GM23248 (cell line): ENCODE measurements at regions not wholly inside any gene's neighbourhood (a gene's known extent, or its start where the extent isn't known, plus 50 kb on each side); places are given as distances from the start of the nearest gene placed in this dataset.
"Not testable (repeated sequence)": the region's sequence is repeated elsewhere in the genome, so short reads cannot be mapped to it uniquely, and the experiment has no call there.

Experiments
- DNase-seq: peaks from one replicate; pipeline ENCODE4 v3.0.0-alpha.2; 2015
- H2AFZ ChIP-seq: fragments of 200-600 bp; sonication (generic); 2 replicates; pipeline ENCODE4 v1.6.1; 2016; ENCODE audit warnings: antibody characterized with exemption
- H3F3A ChIP-seq: fragments of 200-600 bp; sonication (generic); 2 replicates; pipeline ENCODE4 v1.6.1; 2016; ENCODE audit warnings: mild to moderate bottlenecking, antibody characterized with exemption, mixed run types; ENCODE audit not compliant: insufficient read depth
- H3K27ac ChIP-seq: fragments of 200-600 bp; sonication (generic); 2 replicates; pipeline ENCODE4 v1.5.1; 2016; ENCODE audit warnings: mild to moderate bottlenecking
- H3K27me3 ChIP-seq: fragments of 200-600 bp; sonication (generic); replicated peaks from 2 replicates; pipeline ENCODE4 v1.6.1; 2016; ENCODE audit warnings: mild to moderate bottlenecking; ENCODE audit not compliant: insufficient read depth
- H3K36me3 ChIP-seq: fragments of 200-600 bp; sonication (generic); 2 replicates; pipeline ENCODE4 v1.6.1; 2016; ENCODE audit warnings: low read depth, mild to moderate bottlenecking
- H3K4me1 ChIP-seq: fragments of 200-600 bp; sonication (generic); 2 replicates; pipeline ENCODE4 v1.6.1; 2016; ENCODE audit warnings: mild to moderate bottlenecking; ENCODE audit not compliant: insufficient read depth
- H3K4me2 ChIP-seq: fragments of 200-600 bp; sonication (generic); one replicate; pipeline ENCODE4 v1.6.1; 2016; ENCODE audit warnings: mild to moderate bottlenecking; ENCODE audit not compliant: unreplicated experiment
- H3K4me3 ChIP-seq: fragments of 200-600 bp; sonication (generic); 2 replicates; pipeline ENCODE4 v1.5.1; 2016; ENCODE audit warnings: mild to moderate bottlenecking
- H3K79me2 ChIP-seq: fragments of 200-600 bp; sonication (generic); 2 replicates; pipeline ENCODE4 v1.6.1; 2016; ENCODE audit warnings: mild to moderate bottlenecking; ENCODE audit not compliant: insufficient read depth
- H3K9ac ChIP-seq: fragments of 200-600 bp; sonication (generic); 2 replicates; pipeline ENCODE4 v1.6.1; 2016; ENCODE audit warnings: mild to moderate bottlenecking
- H3K9me2 ChIP-seq: fragments of 200-600 bp; sonication (generic); 2 replicates; pipeline ENCODE4 v1.6.1; 2016; ENCODE audit warnings: mixed run types, mild to moderate bottlenecking, moderate library complexity; ENCODE audit not compliant: insufficient read depth
- H3K9me3 ChIP-seq: fragments of 200-600 bp; sonication (generic); one replicate; pipeline ENCODE4 v1.6.1; 2017; ENCODE audit warnings: low read depth
- H4K20me1 ChIP-seq: fragments of 200-600 bp; sonication (generic); 2 replicates; pipeline ENCODE4 v1.6.0; 2016; ENCODE audit not compliant: insufficient read depth
- EZH2 ChIP-seq: fragments of 200-600 bp; sonication (generic); IDR thresholded peaks from 2 replicates; pipeline ENCODE4 v1.6.1; 2018; ENCODE audit warnings: antibody characterized with exemption, mild to moderate bottlenecking; ENCODE audit not compliant: insufficient read depth, poor library complexity, severe bottlenecking
- EZH2phosphoT487 ChIP-seq: fragments of 200-600 bp; sonication (generic); IDR thresholded peaks from 2 replicates; pipeline ENCODE4 v1.6.1; 2018; ENCODE audit warnings: antibody characterized with exemption, moderate library complexity, mild to moderate bottlenecking, low read depth; ENCODE audit not compliant: insufficient read depth
- WGBS, 2 experiments: methylation state at CpG; one replicate each; pipeline ENCODE4 v1.1.6; 2015 to 2017; ENCODE audit warnings: low lambda C conversion rate in 2 of 2, low coverage in 1 of 2; ENCODE audit errors: missing lambda C conversion rate in 2 of 2; 5-methylcytosine and 5-hydroxymethylcytosine counted together
- in situ Hi-C: fragments of 300-500 bp; cut with MboI; formaldehyde crosslinking; loops from 2 replicates; pipeline ENCODE4 v1.15.0; 2020

DNA sequence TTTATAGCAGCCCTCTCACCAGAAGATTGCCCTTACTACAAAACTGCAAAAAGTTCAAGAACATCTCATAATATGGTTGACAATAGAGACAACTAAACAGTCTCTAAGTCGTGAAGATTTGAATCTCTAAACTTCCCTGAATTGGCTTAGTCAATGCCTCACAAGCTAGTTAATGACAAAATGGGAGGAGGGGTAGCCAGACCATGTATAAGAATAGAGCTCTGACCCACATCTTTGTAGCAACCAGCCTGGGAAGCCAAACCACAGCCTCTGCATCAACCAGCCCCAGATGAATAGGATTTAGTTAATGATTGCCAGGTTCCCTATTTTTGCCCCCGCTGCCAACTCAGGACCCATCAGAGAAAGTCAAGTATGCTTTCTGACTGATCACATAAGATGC lies 1265.9 kb upstream of the PCDH10 start:
- in situ Hi-C loops, H2AFZ ChIP-seq: not testable (repeated sequence)

DNA sequence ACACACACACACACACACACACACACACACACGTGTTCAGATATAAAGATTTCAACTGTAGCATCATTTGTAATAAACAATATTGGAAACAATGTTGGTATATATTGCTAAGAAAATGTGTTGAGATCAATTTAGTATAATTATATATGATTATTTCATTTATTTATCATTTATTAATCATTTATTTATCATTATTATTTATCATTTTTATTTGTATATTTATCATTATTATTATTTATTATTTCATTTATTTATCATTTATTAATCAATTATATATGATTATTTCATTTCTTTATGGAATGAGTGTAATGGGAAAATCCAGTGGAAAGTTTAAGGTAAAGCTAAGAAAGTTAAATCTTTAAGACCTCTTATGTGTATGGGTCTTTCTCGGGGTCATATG lies 1223.4 kb upstream of the PCDH10 start:
- 16 to 19% methylated on average over 2 of the region's 2 CpGs for WGBS, 2 experiments

More for the DNA sequence above, 1265.9 kb upstream of the PCDH10 start:
- H3K4me1 ChIP-seq, H3F3A ChIP-seq, H3K9me3 ChIP-seq, H4K20me1 ChIP-seq, H3K9me2 ChIP-seq, H3K4me3 ChIP-seq, H3K9ac ChIP-seq, H3K27me3 ChIP-seq, H3K36me3 ChIP-seq, H3K27ac ChIP-seq, DNase-seq, H3K79me2 ChIP-seq, H3K4me2 ChIP-seq: not testable (repeated sequence)
- 21 to 32% methylated on average over 2 of the region's 2 CpGs for WGBS, 2 experiments

DNA sequence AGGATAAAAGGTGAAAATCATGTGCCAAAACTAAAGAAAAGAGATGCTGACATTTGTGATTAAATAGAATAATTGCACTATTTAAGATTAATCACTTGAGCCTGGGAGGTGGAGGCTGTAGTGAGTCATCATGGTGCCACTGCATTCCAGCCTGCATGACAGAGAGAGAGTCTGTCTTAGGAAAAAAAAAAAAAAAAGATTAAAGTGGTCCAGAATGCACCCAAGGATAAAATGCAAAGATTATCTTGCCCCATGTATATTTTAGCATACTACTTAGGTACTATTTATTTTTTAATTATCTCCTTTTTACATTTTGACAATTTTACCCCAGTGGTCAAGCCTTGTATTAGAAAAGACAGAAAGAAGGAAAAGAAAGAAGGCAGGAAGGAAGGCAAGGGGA lies 1181.4 kb upstream of the PCDH10 start:
- H3K4me1 ChIP-seq, H3K9me2 ChIP-seq, H3K9ac ChIP-seq, in situ Hi-C loops, H3K27ac ChIP-seq, H3K4me3 ChIP-seq, H4K20me1 ChIP-seq, H2AFZ ChIP-seq, H3K36me3 ChIP-seq, H3K27me3 ChIP-seq, H3K4me2 ChIP-seq, H3K79me2 ChIP-seq, H3K9me3 ChIP-seq, H3F3A ChIP-seq: not testable (repeated sequence)
- DNase-seq = peak; percentile 5

More for the DNA sequence above, 1223.4 kb upstream of the PCDH10 start:
- H3K27me3 ChIP-seq, H3K9me3 ChIP-seq, H3K9me2 ChIP-seq, H3K4me1 ChIP-seq, H4K20me1 ChIP-seq, DNase-seq, H3K79me2 ChIP-seq, H2AFZ ChIP-seq, H3F3A ChIP-seq, H3K9ac ChIP-seq, H3K4me3 ChIP-seq, H3K27ac ChIP-seq, in situ Hi-C loops, H3K4me2 ChIP-seq, H3K36me3 ChIP-seq: not testable (repeated sequence)

DNA sequence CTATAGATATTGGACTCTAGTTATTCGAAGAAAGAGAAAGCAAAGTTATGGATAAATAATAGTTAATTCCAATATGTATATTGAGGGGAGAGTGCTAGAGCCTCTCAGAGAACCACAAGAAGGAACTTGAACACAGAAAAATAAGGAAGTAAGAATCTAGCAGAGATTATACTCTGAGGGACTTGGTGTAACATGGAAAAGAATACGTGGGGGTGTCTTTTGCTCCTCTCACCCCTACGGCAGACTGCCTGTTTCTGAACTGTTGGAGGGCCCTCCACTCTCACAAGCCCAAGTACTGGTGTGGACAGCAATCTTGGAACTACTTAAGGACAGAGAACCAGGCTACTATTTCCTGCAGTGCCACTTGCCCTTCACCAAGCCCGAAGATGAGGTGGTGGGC lies 1174.4 kb upstream of the PCDH10 start:
- Histone ChIP-seq H3F3A (no peaks in the 10 kb centered on the region), H3K27me3 (no peaks in the 10 kb centered on the region), H4K20me1 (no peaks in the 10 kb centered on the region), H3K4me3 (no peak overlapping the region), H3K4me1 (no peaks in the 10 kb centered on the region), H3K9me3 (no peaks in the 10 kb centered on the region), H3K27ac (no peak overlapping the region), H3K9ac (no peak overlapping the region), H3K36me3 (no peaks in the 10 kb centered on the region), H3K79me2 (no peaks in the 10 kb centered on the region), H2AFZ (no peak overlapping the region), H3K9me2 (no peaks in the 10 kb centered on the region), H3K4me2 (no peak overlapping the region)
- TF ChIP-seq EZH2phosphoT487 = no peak
- no peak for TF ChIP-seq EZH2
- peak; percentile 1 for DNase-seq
- in situ Hi-C loops = no loop called here
- 27 to 30% methylated on average over 4 of the region's 4 CpGs for WGBS, 2 experiments

DNA sequence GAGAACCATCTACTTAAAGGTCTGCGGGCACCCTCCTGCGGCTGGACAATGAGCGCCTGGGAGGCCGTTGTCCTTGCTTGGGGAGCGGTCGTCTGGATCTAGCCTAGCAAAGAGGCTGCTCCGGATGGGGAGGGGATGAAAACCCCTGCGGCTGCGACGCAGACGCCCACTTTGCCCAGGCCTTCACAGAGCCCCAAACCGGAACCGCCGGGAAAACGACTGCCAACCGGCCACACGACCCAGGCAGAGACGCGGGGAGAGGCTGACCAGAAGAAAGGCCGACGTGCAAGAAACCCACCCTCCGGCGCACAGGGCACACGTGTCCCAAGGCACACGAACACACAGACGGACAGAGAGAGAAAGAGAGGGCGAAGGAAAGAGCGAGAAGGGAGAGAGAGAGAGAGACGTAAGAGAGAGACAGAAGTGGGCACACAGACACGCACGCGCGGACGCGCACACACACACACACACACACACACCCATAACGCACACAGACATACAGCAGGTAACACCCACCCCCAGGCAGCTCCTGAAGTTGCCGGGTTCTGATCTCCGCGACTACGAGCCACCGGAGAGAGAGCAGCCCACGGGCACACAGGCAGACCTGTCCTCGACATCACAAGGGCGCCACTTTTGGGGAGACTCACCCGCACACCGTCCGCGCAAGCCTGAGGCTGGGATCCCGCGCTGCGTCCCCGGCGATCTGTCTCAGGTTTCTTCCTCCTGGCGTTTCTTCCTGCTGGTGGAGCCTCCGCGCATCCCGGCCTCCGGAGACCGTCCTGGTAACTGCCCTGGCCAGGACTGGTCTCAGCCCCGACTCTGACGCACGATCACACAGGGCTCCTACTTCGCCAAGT lies 1173.6 kb upstream of the PCDH10 start:
- H2AFZ ChIP-seq, H4K20me1 ChIP-seq, H3K79me2 ChIP-seq, H3K27me3 ChIP-seq, H3K4me1 ChIP-seq, H3K4me2 ChIP-seq, in situ Hi-C loops, H3K9ac ChIP-seq, H3K4me3 ChIP-seq, H3K36me3 ChIP-seq, H3K27ac ChIP-seq, H3K9me3 ChIP-seq, H3K9me2 ChIP-seq, H3F3A ChIP-seq: not testable (repeated sequence)
- peak; percentile 1 for DNase-seq
- WGBS, 2 experiments = 41 to 52% methylated on average over 41 to 63 of the region's 63 CpGs

DNA sequence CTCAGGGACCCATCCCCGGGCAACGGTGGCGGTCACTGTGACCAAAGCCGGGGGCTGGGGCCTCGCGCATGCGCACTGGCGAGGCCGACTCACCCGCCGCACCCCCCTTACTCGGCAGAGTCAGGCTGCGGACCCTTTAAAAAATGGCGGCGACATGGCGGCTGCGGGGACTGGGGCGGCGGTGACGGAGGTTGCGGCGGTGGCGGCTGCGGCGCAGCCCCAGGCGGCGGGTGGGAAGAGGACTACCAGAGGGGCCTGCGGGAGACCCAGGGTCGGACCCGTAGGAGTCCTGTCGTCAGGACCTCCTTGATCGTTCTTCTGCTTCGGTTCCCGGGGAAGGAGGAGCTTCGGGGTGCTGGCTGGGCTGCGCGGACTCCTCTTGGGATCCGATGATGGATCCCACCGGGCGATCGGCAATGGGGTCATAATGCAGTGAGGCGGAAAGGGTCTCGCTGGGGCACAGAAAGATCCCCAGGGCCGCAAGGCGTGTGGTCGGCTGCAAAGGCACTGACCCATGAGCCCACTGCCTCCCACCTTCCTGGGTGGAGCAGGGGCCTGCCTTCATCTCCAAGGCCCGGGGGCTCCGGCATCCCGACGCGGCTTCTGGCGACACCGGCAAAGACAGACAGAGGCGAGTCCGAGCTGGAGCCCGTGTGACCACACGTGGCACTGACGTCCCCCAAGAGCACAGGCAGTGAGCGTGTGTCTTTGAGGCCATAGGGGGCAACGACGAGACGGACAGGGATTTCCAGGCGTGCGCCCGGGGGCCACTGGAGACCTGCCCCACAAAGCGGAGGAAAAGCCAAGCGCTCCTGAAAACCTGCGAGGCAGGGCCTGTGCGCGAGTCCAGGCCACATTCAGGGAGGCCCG lies 1172.7 kb upstream of the PCDH10 start:
- H3F3A ChIP-seq, H3K9ac ChIP-seq, H3K9me3 ChIP-seq, H3K27me3 ChIP-seq, H2AFZ ChIP-seq, H4K20me1 ChIP-seq, H3K4me2 ChIP-seq, H3K9me2 ChIP-seq, DNase-seq, H3K79me2 ChIP-seq, H3K4me1 ChIP-seq, in situ Hi-C loops, H3K36me3 ChIP-seq, H3K4me3 ChIP-seq, H3K27ac ChIP-seq: not testable (repeated sequence)
- WGBS, 2 experiments = 75 to 76% methylated on average over 58 to 71 of the region's 71 CpGs
